ENCODE measurements at regions not wholly inside any gene's neighbourhood (a gene's known extent, or its start where the extent isn't known, plus 50 kb on each side); places are given as distances from the start of the nearest gene placed in this dataset.
A peak's percentile ranks its signal among the peaks of the same experiment; 100 is the strongest.

GRCh38 chr22:49712195-49712791, 115.4 kb downstream of the BRD1 start:
- 46% methylated on average over 22 of the region's 22 CpGs for WGBS (ENCODE audit: insufficient coverage)
- TF ChIP-seq, protein P1, sequence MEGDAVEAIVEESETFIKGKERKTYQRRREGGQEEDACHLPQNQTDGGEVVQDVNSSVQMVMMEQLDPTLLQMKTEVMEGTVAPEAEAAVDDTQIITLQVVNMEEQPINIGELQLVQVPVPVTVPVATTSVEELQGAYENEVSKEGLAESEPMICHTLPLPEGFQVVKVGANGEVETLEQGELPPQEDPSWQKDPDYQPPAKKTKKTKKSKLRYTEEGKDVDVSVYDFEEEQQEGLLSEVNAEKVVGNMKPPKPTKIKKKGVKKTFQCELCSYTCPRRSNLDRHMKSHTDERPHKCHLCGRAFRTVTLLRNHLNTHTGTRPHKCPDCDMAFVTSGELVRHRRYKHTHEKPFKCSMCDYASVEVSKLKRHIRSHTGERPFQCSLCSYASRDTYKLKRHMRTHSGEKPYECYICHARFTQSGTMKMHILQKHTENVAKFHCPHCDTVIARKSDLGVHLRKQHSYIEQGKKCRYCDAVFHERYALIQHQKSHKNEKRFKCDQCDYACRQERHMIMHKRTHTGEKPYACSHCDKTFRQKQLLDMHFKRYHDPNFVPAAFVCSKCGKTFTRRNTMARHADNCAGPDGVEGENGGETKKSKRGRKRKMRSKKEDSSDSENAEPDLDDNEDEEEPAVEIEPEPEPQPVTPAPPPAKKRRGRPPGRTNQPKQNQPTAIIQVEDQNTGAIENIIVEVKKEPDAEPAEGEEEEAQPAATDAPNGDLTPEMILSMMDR (IDR thresholded peaks at IDR 0.05), result no peak
- H3K27me3 ChIP-seq (ENCODE audit: control insufficient read depth, insufficient read depth, low read length), result no peaks in the 10 kb centered on the region

DNA sequence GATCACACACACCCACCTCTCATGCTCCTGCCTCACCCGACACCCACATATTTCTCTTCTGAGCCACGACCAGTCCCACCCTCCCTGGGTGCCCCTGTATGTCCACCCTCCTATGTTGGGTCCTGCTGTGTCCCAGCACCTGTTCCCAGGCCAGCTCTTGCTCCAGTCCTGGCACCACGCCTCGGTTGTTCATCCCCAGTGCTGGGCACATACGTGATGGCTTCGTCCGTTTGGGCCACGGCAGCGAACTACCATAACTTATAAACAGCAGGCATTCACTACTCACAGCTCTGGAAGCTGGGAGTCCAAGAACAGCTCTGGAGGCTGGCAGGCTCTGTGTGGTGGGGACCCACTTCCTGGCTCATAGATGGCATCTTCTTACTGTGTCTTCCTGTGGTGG, 116.9 kb downstream of the BRD1 start:
- Histone ChIP-seq H3K4me1 (ENCODE audit: control insufficient read depth, insufficient read depth, low read length) (no peaks in the 10 kb centered on the region), H3K4me3 (ENCODE audit: low read length) (no peak overlapping the region), H3K27me3 (ENCODE audit: control insufficient read depth, insufficient read depth, low read length) (peaks cover 3% of the 10 kb centered on the region), H3K36me3 (ENCODE audit: control insufficient read depth, insufficient read depth, low read length) (no peaks in the 10 kb centered on the region), H3K9me3 (ENCODE audit: control insufficient read depth, insufficient read depth, low read length) (peaks cover 7% of the 10 kb centered on the region), H3K27ac (ENCODE audit: low read length) (no peak overlapping the region)
- DNase-seq (no peak), ATAC-seq (no peak)
- Mint-ChIP-seq H3K36me3 (no peaks in the 10 kb centered on the region), H3K27ac (no peak overlapping the region), H3K4me1 (no peaks in the 10 kb centered on the region), H3K27me3 (ENCODE audit: low read depth in 2 of 2) (peaks cover 28 to 56% of the 10 kb centered on the region in 2 donors), H3K9me3 (no peaks in the 10 kb centered on the region), H3K4me3 (no peak overlapping the region)
- intact Hi-C loops (cut with micrococcal nuclease), result no loop called here
- TF ChIP-seq, protein P1 (IDR thresholded peaks at IDR 0.05), result no peak
- 83% methylated on average over 9 of the region's 9 CpGs for WGBS (ENCODE audit: insufficient coverage)

More at GRCh38 chr22:49712195-49712791, 115.4 kb downstream of the BRD1 start:
- DNase-seq, result no peak
- Mint-ChIP-seq H3K36me3 (no peaks in the 10 kb centered on the region), H3K4me3 (no peak overlapping the region), H3K27ac (no peak overlapping the region), H3K4me1 (no peaks in the 10 kb centered on the region), H3K9me3 (no peaks in the 10 kb centered on the region), H3K27me3 (ENCODE audit: low read depth in 2 of 2) (peaks cover 25 to 49% of the 10 kb centered on the region in 2 donors)
- H3K9me3 ChIP-seq (ENCODE audit: control insufficient read depth, insufficient read depth, low read length), result peaks cover 7% of the 10 kb centered on the region
- H3K36me3 ChIP-seq (ENCODE audit: control insufficient read depth, insufficient read depth, low read length), result no peaks in the 10 kb centered on the region
- intact Hi-C loops (cut with micrococcal nuclease), result no loop called here
- no peaks in the 10 kb centered on the region for H3K4me1 ChIP-seq (ENCODE audit: control insufficient read depth, insufficient read depth, low read length)
- ATAC-seq, result peak in 1 of 3 donors; percentile 34
- H3K4me3 ChIP-seq (ENCODE audit: low read length), result no peak overlapping the region
- no peak overlapping the region for H3K27ac ChIP-seq (ENCODE audit: low read length)

- H3K27ac ChIP-seq (ENCODE audit: low read length), result no peak overlapping the region
- H3K36me3 Mint-ChIP-seq, result no peaks in the 10 kb centered on the region
- H3K9me3 ChIP-seq (ENCODE audit: control insufficient read depth, insufficient read depth, low read length), result peaks cover 7% of the 10 kb centered on the region
- H3K9me3 Mint-ChIP-seq, result no peaks in the 10 kb centered on the region
- WGBS (ENCODE audit: insufficient coverage), result 85% methylated on average over 4 of the region's 4 CpGs
- DNase-seq (no peak), ATAC-seq (no peak)
- no peak overlapping the region for H3K27ac Mint-ChIP-seq
- no peaks in the 10 kb centered on the region for H3K36me3 ChIP-seq (ENCODE audit: control insufficient read depth, insufficient read depth, low read length)
- TF ChIP-seq, protein P1 (IDR thresholded peaks at IDR 0.05), result no peak
- peaks cover 8% of the 10 kb centered on the region for H3K27me3 ChIP-seq (ENCODE audit: control insufficient read depth, insufficient read depth, low read length)
- no peak overlapping the region for H3K4me3 ChIP-seq (ENCODE audit: low read length)
- H3K27me3 Mint-ChIP-seq (ENCODE audit: low read depth in 2 of 2), result peaks cover 33 to 60% of the 10 kb centered on the region in 2 donors
- H3K4me1 Mint-ChIP-seq, result no peaks in the 10 kb centered on the region
- H3K4me1 ChIP-seq (ENCODE audit: control insufficient read depth, insufficient read depth, low read length), result no peaks in the 10 kb centered on the region
- no peak overlapping the region for H3K4me3 Mint-ChIP-seq
- intact Hi-C loops (cut with micrococcal nuclease), result no loop called here
Observed at GRCh38 chr22:49709464-49709863, 118.2 kb downstream of the BRD1 start.

GRCh38 chr22:49705972-49706352, 121.7 kb downstream of the BRD1 start:
- no peak for ATAC-seq
- Histone ChIP-seq H3K4me3 (ENCODE audit: low read length) (no peak overlapping the region), H3K9me3 (ENCODE audit: control insufficient read depth, insufficient read depth, low read length) (peaks cover 14% of the 10 kb centered on the region), H3K36me3 (ENCODE audit: control insufficient read depth, insufficient read depth, low read length) (no peaks in the 10 kb centered on the region), H3K27ac (ENCODE audit: low read length) (no peak overlapping the region), H3K27me3 (ENCODE audit: control insufficient read depth, insufficient read depth, low read length) (peaks cover 17% of the 10 kb centered on the region), H3K4me1 (ENCODE audit: control insufficient read depth, insufficient read depth, low read length) (no peaks in the 10 kb centered on the region)
- DNase-seq, result no peak
- TF ChIP-seq, protein P1 (IDR thresholded peaks at IDR 0.05), result no peak
- 49% methylated on average over 13 of the region's 13 CpGs for WGBS (ENCODE audit: insufficient coverage)
- H3K4me1 Mint-ChIP-seq, result no peaks in the 10 kb centered on the region
- no peaks in the 10 kb centered on the region for H3K36me3 Mint-ChIP-seq
- peaks cover 28 to 59% of the 10 kb centered on the region in 2 donors for H3K27me3 Mint-ChIP-seq (ENCODE audit: low read depth in 2 of 2)
- intact Hi-C loops (cut with micrococcal nuclease), result no loop called here
- no peak overlapping the region for H3K4me3 Mint-ChIP-seq
- H3K27ac Mint-ChIP-seq, result no peak overlapping the region
- H3K9me3 Mint-ChIP-seq, result no peaks in the 10 kb centered on the region
